Lung microvascular endothelial cell (primary cell): ENCODE measurements at regions not wholly inside any gene's neighbourhood (a gene's known extent, or its start where the extent isn't known, plus 50 kb on each side); places are given as distances from the start of the nearest gene placed in this dataset.

ENCODE experiments used
- DNase-seq, 2 donors: peaks; one replicate each; pipeline versions ENCODE4 v3.0.0 to v3.0.0-alpha.2; 2010; ENCODE audit warnings: low read depth in 2 of 2

DNA sequence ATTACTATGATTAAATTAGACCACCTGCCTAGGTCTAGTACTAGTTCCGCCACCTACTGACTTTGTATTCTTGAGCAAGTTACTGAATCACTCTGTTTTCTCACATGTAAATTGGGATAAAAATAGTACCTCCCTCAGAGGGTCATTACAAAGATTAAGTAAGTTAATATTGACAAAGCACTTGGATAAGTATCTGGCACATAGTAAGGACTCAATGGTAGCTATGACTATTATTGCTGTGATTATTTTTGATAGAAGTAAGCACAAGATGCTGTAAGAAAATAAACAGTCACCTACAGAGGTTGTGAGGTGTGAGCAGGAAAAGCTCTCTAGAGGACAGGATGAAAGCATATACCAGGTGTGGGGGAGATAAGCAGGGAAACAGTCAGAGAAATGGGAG lies 173.1 kb upstream of the PAPPA start:
- DNase-seq: no peak

DNA sequence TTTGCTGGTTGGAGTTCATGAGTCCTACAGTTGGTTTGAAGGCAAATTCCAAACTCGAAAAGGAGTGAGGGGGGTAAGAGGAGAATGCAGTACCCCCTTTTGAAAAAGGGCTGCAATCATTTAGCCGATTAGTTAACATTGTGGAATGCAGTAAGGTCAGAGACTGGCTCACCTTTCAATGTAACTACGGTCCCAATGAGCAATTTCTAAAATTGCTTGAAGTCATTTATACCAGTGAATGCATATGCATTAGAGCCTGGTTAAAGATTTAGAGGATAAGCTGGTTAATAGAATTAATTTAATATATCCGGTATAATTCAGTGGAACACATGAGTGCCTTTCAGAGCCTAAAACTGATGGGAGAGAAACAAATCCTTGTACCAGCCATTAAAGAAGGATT lies 172.6 kb upstream of the PAPPA start:
- DNase-seq: no peak

DNA sequence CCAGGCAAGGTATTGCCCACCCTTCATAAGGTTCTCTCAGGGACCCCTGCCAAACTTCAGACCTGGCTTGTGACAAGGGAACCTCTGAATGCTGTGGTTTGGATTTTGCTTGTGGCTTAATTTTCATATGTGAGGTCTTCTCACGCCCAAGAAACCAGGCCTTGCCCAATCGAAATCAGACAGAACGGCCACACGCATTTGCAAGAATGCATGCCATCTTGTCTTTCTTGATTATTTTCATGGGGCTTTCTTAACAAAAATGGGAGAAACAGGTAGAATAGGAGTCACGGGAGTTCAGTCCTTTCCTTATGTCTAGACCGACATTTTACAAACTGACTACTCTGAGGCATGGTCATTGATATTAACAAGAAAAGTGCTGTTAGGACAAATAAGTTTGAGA lies 170.2 kb upstream of the PAPPA start:
- no peak for DNase-seq

DNA sequence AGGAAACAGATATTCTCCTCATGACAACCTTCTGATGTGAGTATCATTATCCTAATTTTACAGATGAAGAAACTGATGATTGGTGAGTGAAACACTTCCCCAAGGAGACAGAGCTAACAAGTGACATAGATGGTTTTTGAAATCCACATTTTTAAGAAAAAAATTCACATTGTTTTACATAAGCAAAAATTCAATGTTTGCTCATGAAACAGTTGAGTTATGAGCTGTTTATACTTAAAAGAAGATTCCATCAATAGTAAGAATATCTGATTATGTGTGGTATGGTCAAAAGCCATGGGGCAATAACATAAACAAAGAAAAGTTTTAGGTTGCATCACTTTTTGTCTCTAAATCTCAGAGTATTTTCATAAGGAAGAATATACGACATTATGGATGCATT lies 167.9 kb upstream of the PAPPA start:
- no peak for DNase-seq

DNA sequence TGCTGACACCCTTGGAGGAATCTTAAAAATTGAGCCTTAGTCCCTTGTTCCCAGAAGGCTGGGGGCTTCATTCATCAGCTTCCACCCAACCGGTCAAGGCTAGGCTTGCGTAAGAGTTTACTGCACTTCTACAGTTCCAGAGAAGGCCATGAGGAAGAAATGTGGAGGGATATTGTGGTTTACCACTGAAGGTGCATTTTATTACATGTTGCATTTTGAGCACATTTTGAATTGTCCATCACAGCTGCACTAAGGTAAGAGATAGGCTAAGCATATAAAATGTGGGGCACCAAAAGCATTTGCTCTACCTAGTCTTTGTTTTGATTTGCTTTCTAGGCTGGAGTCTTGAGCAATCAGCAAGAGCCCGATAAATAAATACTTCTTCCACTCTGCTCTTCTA lies 167.1 kb upstream of the PAPPA start:
- DNase-seq: no peak

DNA sequence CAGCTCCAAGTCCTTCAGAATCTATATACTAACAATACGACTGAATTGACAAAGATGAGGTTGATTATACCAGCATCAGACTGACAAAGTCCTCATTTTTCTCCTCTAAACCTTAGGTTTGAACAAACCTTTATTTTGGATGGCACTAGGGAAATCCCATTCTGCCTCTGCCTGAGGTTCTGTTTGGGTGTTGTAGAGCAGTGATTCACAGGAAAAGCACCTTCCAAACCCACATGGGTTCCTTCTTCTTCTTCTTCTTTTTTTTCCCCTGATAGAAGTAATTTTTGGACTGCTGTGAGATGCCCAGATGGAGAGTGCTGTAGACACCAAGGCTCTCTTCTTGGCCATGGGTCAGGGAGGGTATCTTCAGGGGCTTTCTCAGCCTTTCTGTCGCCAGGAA lies 164.9 kb upstream of the PAPPA start:
- DNase-seq: no peak

DNA sequence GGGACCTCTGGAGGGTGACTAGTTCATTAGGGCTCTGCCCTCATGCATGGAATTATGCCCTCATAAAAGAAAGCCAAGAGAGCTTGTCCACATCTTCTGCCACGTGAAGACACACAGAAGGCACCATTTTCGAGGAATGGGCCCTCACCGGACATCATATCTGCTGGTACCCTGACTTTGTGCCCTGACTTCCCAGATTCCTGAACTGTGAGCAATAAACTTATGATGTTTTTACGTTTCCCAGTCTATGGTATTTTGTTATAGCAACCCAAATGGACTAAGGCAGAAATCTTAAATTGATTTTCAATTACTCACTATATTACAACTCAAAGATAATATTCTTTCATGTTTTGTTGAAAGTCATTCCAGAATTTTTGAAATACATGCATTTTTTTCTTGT lies 163.8 kb upstream of the PAPPA start:
- DNase-seq: no peak

DNA sequence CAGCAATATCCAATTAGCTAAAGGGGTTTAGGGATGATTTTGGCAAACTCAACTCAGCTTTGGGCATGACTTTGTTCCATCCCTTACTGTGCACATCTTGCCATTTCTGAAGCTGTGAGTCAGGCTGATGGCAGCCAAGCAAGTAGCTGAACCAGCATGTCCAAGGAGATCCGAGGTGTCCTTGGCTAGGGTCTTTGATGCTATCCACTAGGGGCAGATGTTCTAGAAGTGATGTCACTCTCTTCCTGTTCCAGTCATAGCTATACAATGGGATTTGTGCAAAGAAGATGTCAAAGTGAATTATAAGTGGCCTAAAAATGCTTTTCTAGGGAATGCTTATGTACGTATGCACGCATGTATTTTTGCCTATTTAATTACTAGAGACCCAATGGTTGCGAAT lies 160.8 kb upstream of the PAPPA start:
- DNase-seq: no peak

DNA sequence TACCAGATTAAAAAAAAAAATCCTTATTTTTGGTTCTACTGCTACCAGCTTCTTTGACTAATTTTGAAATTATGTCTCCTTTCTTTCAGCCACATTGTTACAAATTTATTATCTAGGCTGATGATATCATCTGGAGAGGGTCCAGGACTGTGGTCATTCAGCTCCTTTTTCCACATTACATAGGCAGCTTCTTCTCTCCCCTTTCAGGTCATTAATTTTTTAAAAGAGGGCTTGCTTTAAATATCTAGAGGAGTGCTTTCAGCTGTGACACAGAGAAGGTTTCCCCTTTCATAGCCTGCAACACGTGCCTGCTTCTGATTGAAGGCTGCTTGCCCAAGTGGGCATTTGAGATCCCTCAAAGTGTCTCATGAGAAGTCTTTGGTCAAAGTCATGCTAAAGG lies 155.7 kb upstream of the PAPPA start:
- no peak for DNase-seq

DNA sequence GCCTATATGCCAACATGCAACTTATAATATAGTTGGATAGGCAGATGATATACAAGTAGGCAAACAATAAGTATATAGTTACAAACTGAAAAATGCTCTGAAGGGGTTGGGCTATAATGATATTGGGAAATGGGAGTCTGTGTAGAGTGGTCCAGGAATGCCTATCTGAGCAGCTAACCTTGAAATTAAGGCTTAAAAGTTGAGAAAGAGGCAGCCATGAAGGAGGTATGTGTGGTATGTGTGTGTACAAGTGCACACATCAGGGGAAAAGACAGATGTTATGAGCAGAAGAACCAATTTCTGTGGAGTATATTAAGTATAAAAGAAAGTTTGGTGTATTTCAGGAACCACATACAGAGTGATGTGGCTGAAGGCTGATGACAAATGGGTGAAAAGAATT lies 154.9 kb upstream of the PAPPA start:
- DNase-seq: no peak

DNA sequence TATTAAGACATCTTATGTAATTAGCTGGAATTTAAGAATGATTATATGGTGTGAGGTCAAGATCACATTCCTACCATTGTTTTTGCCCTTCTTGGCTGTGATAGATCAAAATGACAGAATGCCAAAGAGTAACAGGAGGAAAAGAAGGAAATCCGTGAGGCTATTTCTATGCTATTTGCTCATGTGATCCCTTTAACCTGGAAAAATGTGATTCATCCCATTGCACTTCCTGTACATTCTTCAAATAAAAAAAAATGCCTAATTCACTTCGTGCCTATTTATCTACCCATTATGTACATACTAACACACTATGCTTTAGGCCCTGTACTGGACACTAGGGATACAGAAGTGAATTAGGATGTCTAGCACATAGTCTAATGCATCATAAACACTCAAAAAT lies 154.1 kb upstream of the PAPPA start:
- DNase-seq: peak; percentile 5 to 17

DNA sequence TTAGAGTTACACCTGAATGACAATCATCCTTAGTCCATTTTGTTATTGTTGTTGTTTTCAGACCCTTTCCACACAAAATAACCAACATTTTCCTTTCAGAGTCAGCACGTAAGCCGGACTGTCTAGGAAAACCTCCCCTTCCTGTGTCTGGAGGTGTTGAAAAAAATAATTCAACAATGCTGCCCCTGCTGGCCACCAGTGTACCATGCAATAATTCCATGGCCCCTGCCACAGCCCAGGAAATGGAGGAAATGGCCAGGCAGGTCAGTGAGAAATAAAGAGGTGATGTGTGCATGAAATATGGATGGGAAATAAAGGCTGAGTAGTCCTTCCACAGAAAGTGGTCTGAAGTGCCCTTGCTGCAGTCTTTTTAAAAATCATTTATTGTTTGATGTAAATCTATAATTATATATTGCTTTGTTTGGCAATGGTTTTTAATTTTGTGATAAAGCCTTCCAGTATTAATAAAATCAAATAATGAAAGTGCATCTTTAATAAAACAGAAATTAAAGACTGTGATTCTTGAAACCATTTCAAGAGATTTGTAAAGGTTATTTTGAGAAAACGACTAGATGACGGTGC lies 152.8 kb upstream of the PAPPA start:
- peak in 1 of 2 donors; percentile 2 for DNase-seq

DNA sequence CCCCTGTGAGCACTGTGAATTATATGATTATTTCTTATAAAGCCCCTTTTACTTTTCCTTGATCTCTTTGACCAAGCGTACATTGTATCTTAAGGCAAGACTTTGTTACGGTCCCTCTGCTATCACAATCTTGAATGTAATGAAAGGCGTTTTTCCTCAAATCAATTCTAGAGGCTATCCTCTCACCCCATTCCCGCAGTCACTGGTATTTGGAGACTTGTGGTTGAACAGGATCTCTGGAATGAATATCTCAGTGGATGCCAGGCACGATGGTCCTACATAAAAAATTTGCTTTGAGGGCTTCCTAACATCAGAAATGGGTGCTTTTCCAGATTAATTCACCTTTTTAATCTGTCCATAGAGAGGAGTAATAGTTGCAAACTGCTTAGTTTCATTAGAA lies 151.4 kb upstream of the PAPPA start:
- DNase-seq: no peak

DNA sequence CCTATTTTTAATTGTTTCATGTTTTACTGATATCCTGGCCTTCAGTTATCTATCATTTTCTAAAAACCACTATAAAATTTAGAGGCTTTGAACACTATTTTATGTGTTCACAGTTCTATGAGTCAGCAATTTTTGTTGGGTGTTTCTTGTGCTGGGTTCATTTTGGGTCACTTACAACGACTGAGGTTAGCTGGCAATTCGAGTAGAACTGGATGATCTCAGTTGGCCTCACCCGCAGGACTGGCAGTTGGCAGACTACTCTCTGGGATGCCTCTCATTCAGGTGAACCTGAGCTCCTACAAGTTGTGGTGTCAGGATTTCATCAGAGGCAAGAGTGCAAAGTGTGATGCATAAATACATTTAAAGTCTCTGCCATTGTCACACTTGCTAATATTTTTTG lies 151.0 kb upstream of the PAPPA start:
- DNase-seq: no peak

DNA sequence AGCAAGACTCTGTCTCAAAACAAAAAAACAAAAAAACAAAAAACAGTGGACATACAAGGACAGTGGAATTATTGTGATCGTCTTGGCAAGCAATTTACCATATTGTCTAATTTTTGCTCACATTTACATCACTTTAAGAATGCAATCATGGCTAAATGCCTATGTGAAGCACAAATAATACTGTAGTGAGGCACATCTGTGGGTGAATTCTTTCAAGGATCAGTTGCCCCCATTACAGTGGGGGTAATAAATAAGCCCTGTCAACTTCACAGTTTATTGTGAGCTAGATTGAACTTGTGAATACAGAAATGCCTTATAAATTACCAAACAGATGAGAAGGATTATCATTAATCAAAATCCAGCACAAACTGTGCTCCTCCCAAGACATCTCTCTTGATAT lies 150.2 kb upstream of the PAPPA start:
- DNase-seq: no peak

DNA sequence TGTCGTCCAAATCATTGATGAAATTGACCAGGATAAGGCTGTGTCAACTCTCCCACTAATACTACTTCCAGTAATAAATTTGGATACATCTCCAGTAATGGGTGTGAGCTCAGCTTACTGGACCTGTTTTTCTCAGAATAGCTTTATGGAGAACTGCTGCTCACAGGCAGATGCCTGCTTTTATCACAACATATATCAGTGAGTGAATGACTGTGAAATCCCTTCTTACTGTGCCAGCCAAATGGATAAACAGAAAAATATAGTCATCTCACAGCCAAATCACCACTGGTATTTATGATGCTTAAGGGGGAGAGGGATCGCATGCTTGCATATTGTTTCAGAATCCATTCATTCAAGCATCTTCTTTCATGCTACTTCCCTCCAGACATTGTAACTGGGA lies 148.4 kb upstream of the PAPPA start:
- no peak for DNase-seq

DNA sequence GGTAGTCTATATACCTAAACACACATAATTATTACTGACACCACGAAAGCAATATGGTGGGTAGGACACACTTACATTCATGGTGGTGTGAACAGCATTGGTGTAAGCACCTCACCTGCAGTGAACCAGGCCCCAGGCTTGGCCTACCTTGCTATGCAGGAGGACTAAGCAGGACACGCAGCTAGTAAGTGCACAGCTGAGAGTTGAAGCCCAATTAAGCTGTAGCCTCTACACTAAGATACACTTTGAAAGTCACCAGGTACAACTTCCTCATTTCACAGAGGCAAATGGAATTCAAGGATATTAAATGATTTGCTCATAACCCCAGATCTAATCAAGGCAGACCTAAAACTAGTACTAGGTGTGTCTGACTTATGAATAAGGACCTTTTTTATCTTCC lies 145.8 kb upstream of the PAPPA start:
- DNase-seq: no peak

DNA sequence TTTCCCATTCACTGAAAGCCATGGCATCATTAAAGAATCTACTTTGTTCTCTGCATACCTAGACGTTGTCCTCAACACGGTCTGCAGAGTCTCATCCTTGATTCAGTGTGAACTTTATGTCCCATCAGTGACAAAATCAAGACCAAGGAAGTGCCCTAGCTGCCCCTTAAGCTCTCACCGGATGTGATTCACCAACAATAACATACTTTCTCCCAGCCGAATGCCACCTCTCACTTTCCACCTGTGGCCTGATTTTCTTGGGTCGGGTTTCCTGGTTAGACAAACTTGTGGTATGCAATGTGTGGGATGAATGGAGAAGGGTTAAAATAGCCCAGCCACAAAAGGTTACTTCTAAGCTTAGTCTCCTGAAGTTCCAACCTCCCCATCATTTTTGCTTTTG lies 145.3 kb upstream of the PAPPA start:
- no peak for DNase-seq

DNA sequence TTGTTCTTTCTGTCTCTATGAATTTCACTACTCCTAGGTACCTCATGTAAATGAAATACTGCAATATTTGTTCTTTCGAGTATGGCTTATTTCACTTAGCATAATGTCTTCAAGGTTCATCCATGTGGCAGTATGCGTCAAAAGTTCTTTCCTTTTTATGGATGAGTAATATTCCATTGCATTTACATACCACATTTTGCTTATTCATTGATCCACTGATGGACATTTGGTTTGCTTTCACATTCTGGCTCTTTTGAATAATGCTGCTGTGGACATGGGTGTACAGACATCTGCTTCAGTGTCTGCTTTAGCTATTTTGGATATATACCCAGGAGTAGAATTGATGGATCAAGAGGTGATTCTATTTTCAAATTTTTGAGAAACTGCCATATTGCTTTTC lies 144.2 kb upstream of the PAPPA start:
- no peak for DNase-seq

DNA sequence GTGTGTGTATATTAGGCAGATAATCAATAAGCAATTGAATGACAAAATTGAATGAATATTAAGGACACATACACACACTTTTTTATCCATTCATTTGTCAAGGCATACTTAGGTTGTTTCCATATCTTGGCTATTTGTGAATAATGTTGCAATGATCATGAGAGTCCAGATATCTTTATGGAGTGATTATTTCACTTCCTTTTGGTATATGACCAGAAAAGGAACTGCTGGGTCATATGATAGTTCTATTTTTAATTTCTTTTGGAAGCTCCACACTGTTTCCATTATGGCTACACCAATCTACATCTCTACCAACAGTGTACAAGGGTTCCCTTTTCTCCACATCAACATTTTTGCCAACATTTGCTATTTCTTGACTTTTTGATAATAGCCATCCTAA lies 137.7 kb upstream of the PAPPA start:
- DNase-seq: no peak

DNA sequence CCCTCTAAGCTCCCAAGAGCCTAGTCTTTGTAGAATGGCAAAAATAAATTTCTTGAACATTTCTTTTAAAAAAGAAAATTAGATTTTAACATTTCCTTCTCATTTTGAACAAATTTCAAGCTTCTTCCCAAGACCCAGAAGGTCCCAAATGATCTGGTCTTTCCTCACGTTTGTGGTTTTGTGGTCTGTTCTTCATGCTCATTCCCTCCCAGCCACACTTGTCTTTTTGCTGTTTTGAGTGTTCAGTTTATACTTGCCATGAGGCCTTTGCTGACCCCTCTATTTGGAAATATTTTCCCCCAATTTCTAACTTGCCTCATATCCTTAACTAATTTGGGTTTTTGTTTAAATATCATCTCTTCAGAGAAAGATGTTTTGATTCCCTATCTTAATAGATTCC lies 133.4 kb upstream of the PAPPA start:
- DNase-seq: no peak

DNA sequence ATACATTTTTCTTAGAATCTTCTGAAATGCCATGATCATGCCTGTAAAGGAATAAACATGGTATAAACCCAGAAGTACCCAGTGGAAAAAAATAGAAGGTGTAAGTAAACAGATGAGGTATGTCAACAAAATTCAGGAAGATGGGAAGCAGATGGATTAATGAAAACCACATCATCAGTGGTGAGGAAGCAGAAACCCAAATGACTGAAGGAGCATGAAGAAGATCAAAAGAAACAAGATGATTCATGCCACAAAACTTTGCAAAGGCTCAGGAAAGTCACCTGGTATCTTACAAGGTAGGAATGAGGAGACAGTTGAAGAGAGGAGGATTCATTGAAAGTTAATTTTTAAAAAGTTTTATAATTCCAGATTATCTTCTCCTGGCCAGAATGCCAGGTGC lies 132.8 kb upstream of the PAPPA start:
- no peak for DNase-seq

DNA sequence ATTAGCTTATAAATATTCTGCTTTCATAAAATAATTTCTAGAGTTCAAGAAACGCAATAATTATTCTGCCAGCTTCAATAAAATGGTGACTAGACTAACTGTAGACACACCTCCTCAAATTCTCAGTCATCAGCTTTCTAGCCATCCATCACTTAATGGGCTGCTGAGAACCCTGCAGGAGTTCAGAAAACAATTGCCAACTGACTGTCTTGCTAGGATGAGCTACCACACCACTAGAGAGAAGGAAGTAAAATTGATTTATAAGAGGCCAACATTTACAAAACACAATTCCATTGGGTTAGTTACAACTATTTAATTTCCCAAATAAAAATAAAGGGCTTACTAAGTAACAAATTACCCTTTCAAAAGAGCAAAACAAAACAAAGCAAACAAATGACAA lies 126.5 kb upstream of the PAPPA start:
- DNase-seq: no peak

DNA sequence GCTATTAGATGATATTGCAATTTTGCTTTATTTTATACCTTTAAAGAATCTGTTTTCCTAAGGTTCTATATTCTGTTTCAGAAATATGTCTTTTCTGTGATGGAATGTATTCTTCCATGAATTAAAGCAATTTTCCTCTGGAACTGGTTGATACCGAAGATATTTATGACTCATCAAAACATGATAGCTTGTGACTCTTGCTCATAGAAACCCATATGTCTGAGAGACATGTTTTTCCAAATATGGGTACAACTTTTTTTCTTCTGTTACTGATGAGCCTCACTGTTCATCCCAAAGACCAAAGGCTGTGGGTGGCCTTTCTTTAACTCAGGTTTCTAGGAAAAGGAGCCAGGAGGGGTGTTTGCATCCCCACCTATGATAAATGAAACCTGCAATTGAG lies 126.1 kb upstream of the PAPPA start:
- no peak for DNase-seq

DNA sequence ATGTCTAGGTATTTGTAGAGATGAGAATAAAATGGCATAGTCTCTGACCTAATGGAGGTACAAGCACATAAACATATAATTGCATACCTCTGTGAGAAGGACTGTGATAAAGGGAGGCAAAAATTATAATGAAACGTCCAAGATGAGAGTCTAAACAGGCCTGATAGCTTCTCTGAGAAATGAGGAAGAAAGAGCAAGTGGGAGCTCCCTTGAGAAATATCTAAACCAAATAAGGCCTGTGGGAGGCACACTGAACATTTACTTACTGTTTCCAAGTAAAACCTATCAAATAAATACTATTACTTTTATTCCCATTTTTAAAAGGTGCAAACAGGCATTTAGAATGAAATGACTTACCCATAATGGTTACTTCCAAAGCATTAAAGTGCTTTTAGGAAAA lies 125.6 kb upstream of the PAPPA start:
- no peak for DNase-seq
